GM18498 (cell line): ENCODE measurements at regions not wholly inside any gene's neighbourhood (a gene's known extent, or its start where the extent isn't known, plus 50 kb on each side); places are given as distances from the start of the nearest gene placed in this dataset.
"Not testable (repeated sequence)": the region's sequence is repeated elsewhere in the genome, so short reads cannot be mapped to it uniquely, and the experiment has no call there.

Experiments used
- ATAC-seq: cut with Tn5 transposase; IDR thresholded peaks from one replicate; pipeline ENCODE4 v1.9.1; 2021; ENCODE audit warnings: mild to moderate bottlenecking, moderate library complexity; ENCODE audit not compliant: unreplicated experiment

GRCh38 chr6:37580176-37580955 is 80.7 kb upstream of the CCDC167 start:
- no peak for ATAC-seq

- no peak for ATAC-seq
Observed at GRCh38 chr6:37579444-37580067, 79.9 kb upstream of the CCDC167 start.

GRCh38 chr6:37578104-37578503 is 78.4 kb upstream of the CCDC167 start:
- no peak for ATAC-seq

- no peak for ATAC-seq
Observed at GRCh38 chr6:37576336-37576737, 76.6 kb upstream of the CCDC167 start.

- no peak for ATAC-seq
Observed at GRCh38 chr6:37575221-37575620, 75.5 kb upstream of the CCDC167 start.

- ATAC-seq, result no peak
Observed at GRCh38 chr6:37572334-37572733, 72.6 kb upstream of the CCDC167 start.

- no peak for ATAC-seq
Observed at GRCh38 chr6:37570482-37571133, 70.9 kb upstream of the CCDC167 start.

GRCh38 chr6:37569743-37570481 is 70.2 kb upstream of the CCDC167 start:
- ATAC-seq, result no peak

GRCh38 chr6:37569317-37569716 is 69.6 kb upstream of the CCDC167 start:
- ATAC-seq, result no peak

- ATAC-seq, result no peak
Observed at GRCh38 chr6:37566950-37567349, 67.3 kb upstream of the CCDC167 start.

GRCh38 chr6:37566111-37566949 is 66.6 kb upstream of the CCDC167 start:
- peak; percentile 47 for ATAC-seq

- no peak for ATAC-seq
Observed at GRCh38 chr6:37565267-37566110, 65.8 kb upstream of the CCDC167 start.

GRCh38 chr6:37562926-37563288 is 63.2 kb upstream of the CCDC167 start:
- ATAC-seq, result not testable (repeated sequence)

GRCh38 chr6:37561361-37561760 is 61.7 kb upstream of the CCDC167 start:
- ATAC-seq, result no peak

- ATAC-seq, result no peak
Observed at GRCh38 chr6:37560737-37561103, 61.0 kb upstream of the CCDC167 start.

GRCh38 chr6:37559501-37559900 is 59.8 kb upstream of the CCDC167 start:
- ATAC-seq, result no peak

GRCh38 chr6:37559050-37559449 is 59.4 kb upstream of the CCDC167 start:
- no peak for ATAC-seq

- no peak for ATAC-seq
Observed at GRCh38 chr6:37558646-37559045, 59.0 kb upstream of the CCDC167 start.

- ATAC-seq, result no peak
Observed at GRCh38 chr6:37558168-37558567, 58.5 kb upstream of the CCDC167 start.

GRCh38 chr6:37557645-37558114 is 58.0 kb upstream of the CCDC167 start:
- ATAC-seq, result no peak
